Stimulated activated CD4-positive, alpha-beta T cell treated with anti-CD3 and anti-CD28 coated beads, TNF-alpha, amount 100 ng/mL, for 48 hours (primary cell): ENCODE measurements at regions not wholly inside any gene's neighbourhood (a gene's known extent, or its start where the extent isn't known, plus 50 kb on each side); places are given as distances from the start of the nearest gene placed in this dataset.

Experiments
- DNase-seq, 3 donors: peaks; one replicate each; pipeline ENCODE4 v3.0.0-alpha.2; 2020; ENCODE audit warnings: low read depth in 3 of 3

GRCh38 chr11:112513417-112513816 is 252.8 kb upstream of the PLET1 start:
- no peak for DNase-seq

DNA sequence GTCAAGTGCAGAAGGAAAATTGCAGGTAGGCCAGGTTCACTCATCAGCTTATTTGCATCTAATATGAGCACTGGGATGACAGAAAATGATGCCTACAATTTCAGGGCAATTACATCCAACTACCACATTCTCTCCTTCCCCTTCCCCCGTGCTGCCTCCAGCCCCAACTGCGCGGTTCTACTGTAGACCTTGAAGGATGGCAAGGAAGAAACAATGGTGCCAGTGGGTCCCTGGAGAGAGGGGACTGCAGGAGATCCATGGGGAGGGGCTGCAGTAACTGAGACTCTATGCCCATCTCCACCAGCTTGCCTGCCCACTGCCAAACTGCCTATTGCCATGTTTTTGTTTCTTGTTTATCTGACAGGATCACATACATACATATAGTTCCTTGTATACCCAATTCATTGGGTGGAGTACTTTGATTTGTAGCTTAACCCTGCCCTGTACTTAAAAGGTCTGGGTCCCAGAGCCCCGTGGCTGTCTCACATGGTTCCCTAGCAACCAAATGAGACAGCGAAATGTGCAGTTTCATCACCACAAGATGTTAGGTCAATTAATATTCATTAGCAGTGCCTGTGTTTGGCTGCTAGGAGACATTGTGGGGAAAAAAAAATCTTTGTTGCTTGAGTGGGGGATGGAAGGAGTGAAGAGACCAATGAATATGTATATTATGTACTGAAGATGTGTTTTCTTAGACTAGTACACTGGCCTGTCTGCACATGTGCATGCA is 253.5 kb upstream of the PLET1 start:
- no peak for DNase-seq

DNA sequence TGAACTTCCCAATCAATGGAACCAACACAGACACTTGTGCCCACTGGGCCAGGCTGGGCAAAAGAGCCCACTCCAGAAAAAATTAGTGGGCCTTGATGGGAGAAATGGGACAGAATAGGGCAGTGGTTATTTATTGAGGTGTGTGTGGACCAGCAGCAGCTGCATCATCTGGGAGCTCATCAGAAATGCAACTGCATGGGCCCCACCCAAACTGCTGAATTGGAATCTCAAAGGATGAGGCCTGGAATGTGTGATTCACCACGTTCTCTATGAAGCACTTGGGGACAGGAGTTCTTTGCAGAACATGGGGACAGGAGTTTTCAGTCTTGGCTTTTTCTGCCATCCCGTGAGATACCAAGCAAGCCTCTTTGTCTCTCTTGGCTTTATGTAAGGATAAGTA is 255.6 kb upstream of the PLET1 start:
- no peak for DNase-seq

DNA sequence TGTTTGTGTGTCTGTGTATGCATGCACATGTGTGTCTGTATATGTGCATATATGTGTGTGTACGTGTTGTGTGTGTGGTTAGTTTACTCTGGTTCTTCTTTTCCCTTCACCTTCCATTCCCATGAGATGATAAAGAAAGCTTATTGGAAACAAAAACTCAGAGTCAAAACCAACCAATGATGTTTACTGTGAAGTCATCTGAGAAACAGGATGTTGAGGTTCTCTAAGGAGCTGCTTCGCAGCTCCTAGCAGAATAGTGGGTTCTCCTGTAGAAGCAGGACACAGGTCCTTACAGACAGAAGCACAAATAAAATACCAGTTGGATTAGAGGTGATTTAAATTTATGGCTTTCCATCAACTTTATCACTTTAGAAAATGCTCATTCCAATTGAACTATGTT is 256.1 kb upstream of the PLET1 start:
- no peak for DNase-seq

DNA sequence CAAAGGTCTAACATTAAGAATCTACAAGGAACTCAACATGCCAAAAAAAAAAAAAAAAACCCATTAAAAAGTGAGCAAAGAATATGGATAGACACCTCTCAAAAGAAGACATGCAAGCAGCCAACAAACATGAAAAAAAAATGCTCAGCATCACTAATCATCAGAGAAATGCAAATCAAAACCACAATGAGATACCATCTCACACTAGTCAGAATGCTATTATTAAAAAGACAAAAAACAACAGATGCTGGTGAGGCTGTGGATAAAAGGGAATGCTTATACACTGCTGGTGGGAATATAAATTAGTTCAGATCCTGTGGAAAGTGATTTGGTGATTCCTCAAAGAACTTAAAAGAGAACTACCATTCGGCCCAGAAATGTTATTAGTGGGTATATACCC is 257.7 kb upstream of the PLET1 start:
- no peak for DNase-seq

DNA sequence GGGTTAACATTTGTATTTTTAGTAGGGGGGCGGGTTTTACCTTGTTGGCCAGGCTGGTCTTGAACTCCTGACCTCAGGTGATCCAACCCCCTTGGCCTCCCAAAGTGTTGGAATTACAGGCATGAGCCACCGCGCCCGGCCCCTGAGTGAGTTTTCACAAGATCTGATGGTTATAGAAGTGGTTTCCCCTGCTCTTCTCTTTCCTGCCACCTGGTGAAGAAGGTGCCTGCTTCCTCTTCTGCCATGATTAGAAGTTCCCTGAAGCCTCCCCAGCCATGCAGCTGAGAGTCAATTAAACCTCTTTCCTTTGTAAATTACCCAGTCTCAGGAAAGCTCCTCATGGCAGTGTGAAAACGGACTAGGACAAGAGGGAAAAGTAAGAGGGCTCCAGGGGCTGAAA is 259.1 kb upstream of the PLET1 start:
- no peak for DNase-seq

- no peak for DNase-seq
These were observed 259.7 kb upstream of the PLET1 start for GRCh38 chr11:112520354-112520753.

- no peak for DNase-seq
These were observed 261.9 kb upstream of the PLET1 start for GRCh38 chr11:112522536-112522935.

DNA sequence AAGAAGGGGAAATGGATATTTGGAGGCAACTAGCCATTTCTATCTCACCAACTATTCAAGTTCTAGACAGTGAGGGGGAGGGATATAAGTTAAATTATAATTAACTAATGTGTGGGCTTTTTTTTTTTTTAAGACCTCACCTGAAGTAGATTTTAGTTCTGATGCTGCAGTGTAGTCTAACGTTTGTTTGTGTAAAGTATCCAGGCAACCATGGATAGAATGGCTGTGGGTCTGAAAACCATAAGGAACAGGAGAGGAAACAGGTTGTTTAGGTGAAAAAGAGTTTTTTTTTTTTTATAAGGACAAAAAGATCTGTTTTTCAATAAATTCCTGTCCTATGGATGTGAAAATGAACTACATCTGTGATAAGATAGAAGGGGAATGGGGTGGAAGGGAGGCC is 262.4 kb upstream of the PLET1 start:
- no peak for DNase-seq

DNA sequence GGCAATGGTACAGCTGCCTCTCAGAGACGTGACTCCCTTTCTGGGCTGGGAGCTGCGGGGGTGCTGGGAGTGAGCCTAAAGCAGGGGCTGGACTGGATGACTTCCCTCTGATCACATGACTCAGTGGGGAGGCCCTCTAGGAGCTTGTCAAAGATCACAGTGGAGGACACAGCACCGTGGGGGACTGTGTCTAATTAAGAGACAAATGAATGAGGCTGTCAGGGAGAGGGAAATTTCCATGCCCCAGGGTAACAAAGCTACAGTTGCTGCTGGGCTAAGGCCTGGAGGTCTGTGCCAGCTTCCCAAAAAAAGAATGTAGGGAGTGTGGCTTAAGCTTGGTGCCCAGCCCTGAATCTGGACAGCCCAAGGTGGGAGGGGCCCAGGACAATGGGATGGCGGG is 262.8 kb upstream of the PLET1 start:
- DNase-seq, result no peak

DNA sequence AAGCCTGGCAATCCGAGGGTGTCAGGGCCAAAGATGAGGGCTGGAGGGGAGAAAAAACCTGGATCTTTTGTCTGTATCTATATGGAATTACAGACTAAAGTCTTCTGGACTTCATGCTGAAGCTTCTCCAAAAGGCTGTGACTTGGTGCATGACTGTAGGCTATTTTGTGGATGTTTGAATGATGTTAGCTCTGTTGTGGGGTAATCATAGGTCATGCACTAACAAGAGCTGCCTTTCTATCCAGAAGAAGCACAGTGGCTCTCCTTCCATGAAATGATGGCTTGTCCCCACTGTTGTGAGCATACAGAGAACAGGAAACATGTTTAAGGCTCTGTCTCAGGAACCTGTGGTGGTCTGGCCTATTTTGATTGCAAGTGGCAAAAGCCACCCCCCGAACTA is 263.3 kb upstream of the PLET1 start:
- DNase-seq, result no peak

GRCh38 chr11:112524798-112525197 is 264.1 kb upstream of the PLET1 start:
- DNase-seq, result no peak

DNA sequence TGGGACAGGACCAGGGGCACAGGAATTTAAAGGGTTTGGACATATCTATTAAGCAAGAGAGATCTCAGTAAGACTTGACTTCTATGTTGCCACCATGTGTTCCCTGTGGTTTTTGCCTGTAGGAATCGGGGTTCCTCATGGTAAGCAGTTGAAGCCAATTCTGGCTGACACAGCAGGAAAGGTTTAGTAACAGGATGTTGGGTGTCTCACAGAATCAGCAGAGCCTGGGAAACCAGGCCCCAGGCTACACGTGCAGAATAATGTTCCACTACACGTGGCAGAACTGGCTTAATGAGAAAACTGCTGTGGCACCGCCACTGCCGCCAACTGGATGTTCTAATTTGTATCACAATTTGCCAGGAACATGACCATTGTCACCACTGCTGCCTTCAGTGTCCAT is 264.6 kb upstream of the PLET1 start:
- DNase-seq, result no peak

GRCh38 chr11:112525844-112526590 is 265.4 kb upstream of the PLET1 start:
- DNase-seq, result no peak

- peak in 2 of 3 donors; percentile 15 to 28 for DNase-seq
These were observed 266.2 kb upstream of the PLET1 start for GRCh38 chr11:112526699-112527416.

DNA sequence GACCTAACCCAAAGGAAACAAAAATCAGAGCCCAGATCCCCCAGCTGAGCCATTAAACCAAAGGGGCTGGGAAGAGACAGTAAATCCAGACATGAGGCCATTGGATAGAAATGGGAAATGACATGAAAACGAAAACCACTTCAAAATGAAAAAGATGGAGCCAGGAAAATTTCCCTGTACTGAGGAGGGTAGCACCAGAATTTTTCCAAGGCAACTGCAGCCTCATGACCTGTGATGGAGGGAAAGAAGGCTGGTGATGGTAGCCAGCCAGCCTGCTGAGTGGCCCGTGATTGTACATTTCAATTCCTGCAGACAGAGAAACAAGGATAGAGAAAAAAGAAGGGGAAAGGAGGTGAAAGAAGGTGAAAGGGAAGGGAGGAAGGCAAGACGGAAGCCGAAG is 268.4 kb upstream of the PLET1 start:
- no peak for DNase-seq

- DNase-seq, result no peak
These were observed 271.8 kb upstream of the PLET1 start for GRCh38 chr11:112532506-112532905.

GRCh38 chr11:112533682-112534081 is 273.0 kb upstream of the PLET1 start:
- DNase-seq, result no peak

DNA sequence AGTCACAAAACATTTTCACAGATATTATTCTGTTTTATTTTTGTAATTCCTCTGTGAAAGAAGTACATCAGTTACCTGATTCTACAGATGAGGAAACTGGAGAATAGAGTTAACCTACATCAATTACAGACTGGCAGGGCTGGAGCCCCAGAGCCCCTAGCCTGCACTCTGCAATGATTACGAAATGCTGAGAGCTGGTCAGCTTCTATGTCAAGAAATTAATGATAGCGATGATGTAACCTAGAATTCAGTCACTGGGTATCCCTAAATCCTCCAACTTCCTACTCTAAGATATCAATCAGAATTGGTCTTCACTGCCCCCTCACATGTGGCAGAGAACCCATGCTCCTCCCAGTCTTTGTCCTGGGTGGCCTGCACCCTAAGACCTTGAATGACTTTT is 273.5 kb upstream of the PLET1 start:
- no peak for DNase-seq

DNA sequence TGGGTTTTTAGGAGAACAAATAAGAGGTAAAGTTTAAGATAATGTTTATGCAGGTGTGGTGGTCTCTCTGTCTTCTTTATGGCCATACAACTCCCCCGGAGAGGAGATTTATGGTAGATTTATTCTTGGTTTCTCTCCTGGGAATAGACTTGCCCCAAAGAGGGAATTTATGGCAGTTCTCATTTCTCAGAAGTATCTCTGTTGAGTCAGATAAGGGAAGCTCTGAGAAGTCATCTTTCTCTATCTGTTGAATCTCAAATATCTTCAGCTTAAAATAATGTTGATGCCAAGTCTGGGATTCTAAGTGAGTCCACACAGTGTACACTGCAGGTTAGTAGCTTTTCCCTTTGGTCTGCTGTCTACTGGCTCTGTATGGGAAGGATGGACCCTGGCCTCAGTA is 276.4 kb upstream of the PLET1 start:
- no peak for DNase-seq

- DNase-seq, result no peak
These were observed 277.2 kb upstream of the PLET1 start for GRCh38 chr11:112537846-112538330.

- no peak for DNase-seq
These were observed 278.0 kb upstream of the PLET1 start for GRCh38 chr11:112538534-112539280.
